ELR (cell line): ENCODE measurements at regions not wholly inside any gene's neighbourhood (a gene's known extent, or its start where the extent isn't known, plus 50 kb on each side); places are given as distances from the start of the nearest gene placed in this dataset.

Experiments used
- DNase-seq: peaks from one replicate; pipeline ENCODE4 v3.0.0-alpha.2; 2015; ENCODE audit warnings: low read depth

DNA sequence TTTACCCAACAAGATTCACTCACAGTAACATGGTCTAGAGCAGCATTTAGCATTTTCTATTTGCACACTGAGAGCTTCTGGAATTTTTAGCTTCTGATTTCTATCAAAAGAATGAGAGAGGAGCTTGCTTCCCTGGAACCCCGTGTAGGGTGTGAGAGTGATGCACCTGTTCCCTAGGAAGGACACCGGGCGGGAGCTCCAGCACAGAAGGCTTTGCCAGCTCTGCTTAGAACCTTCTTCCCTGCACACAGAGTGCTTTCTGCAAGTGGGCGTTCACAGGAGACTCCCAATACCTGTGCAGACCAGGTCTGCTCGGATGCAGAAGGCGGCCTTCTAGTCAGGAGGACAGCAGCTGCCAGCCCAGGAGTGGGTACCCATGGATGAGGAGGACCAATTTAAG lies 217.3 kb downstream of the TBXT start:
- no peak for DNase-seq

GRCh38 chr6:165949324-165949723 lies 218.3 kb downstream of the TBXT start:
- no peak for DNase-seq

DNA sequence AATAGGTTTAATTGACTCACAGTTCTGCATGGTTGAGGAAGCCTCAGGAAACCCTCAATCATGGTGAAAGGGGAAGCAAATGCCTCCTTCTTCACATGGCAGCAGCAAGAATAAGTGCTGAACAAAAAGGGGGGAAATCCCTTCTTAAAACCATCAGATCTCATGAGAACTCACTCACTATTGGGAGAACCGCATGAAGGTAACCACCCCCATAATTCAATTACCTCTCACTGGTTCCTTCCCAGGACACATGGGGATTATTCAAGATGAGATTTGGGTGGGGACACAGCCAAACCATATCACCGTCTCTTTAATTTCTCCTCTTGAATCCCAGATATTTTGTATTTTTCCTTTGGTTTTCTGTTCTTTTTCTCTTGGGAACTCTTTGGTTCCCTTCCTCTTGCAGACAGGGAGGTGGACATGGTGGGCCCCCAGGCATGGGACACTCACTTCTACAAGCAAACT lies 223.6 kb downstream of the TBXT start:
- DNase-seq: no peak

DNA sequence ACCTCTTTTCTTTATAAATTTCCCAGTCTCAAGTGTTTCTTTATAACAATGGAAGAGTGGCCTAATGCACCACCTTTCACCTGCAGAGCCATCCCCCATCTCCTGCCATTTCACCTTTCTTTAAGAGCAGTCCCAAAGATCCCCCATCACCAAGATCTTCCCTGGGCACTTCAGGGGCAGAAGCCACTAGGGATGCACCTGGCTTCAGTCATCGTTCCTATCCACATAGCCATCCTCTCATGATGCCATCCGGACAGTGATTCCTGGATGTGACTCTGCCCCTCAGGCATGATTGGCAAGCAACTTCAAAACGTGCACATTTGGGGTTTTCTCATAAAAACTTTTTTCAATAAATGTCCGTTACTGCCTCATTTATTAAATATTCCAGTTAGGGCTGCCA lies 225.9 kb downstream of the TBXT start:
- no peak for DNase-seq

DNA sequence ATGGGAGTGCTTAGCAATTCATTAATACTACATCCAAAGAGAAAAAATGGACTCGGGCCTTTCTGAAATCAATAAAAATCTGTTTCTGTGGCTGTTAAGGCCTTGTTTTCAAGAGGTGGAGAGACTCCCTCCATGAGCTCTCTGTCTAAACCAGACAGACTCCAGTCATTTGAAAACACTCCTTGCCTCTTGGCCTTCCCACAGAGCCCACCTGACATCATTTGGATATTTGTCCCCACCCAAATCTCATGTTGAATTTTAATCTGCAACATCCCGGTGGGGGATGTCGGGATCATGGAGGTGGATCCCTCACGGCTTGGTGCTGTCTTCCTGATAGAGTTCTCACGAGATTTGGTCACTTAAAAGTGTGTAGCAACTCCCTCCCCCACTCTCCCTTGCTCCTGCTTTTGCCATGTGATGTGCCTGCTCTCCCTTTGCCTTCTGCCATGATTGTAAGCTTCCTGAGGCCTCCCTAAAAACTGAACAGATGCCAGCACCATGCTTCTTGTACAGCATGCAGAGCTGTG lies 226.3 kb downstream of the TBXT start:
- no peak for DNase-seq

GRCh38 chr6:165940366-165940765 lies 227.3 kb downstream of the TBXT start:
- DNase-seq: no peak

DNA sequence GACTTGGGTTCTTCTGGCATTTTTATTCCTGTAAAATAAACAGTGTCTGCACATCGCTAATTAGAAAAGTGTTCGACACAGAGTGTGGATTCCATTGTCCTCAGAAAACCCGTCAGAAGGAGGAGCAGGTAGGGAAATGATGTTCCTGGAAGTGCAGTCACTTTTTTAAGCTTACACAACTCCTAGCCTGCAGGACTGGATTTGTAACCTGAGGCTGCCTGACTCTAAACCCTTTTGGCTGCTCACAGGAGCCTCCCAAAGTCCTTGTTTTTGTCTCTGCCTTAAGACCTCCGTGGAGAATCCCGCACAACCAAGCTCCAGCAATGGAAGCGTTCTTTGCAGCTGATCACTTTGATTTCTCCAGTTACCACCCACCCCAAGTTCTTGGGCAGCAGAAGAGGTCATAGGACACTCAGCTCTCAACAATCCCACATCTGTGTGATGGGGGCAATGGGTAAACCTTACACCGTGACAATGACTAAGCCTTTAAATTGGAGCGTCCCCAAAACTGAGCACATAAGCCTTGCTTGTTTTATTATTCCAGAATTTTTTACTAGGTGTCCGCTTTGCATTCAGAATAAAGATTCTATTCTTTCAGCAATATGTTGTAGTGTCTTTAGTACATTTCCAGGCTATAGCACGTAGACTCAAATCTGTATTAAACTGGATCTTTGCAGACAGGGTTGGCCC lies 227.9 kb downstream of the TBXT start:
- no peak for DNase-seq

GRCh38 chr6:165939047-165939446 lies 228.6 kb downstream of the TBXT start:
- DNase-seq: no peak

DNA sequence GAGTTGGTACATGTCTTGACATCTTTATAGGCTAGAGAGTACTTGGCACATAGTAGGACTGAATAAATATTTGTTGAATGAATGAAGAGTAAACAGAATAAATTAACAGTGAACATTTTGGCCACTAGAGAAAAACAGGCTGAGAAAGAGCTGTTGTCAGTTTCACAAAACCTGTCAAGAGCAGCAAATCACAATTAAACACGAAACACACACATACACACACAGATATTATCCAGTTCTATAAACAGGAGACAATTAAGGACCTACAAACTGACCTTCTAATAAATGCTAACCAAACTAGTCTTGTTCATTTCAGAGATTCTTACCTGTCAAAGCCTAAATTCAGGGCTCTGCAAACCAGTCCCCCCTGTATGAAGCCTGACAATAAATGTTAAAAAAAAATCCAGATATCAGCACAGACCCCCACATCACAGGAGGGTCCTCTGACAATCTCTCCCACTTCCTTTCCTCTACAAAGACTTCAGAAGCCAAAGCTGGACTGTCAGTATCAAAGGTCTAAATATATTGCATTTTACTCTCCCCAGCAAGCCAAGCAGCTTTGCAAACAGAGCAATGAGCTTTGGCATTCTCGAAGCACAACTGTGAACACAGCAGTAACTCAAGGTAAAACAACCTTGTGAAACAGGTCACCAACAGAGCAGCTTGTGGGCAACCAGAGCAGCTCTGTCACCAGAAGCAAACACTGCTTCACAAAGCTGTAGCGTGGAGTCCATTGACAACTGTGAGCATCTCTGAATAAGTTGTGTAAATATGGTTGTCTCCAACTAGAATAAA lies 229.9 kb downstream of the TBXT start:
- no peak for DNase-seq

- no peak for DNase-seq
Measured at GRCh38 chr6:165936660-165937059, 231.0 kb downstream of the TBXT start.

DNA sequence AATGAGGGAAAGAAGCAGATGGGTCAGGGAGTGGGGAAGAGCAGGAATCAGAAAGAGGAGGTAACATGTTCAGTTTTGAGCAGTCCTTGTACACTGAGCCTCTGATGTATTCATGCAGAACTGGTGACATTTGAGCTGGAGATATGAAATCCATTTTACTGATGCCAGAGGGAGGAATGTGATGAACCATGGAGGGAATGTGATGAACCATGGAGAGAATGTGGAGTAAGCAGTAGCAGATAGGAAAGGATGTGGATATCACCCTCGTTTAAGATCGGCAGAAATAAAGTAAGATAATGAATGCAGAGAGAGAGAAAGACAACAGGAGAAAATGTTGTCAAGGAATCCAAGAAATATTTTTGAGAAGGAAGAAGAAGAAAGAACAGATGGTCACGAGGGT lies 231.6 kb downstream of the TBXT start:
- DNase-seq: no peak

DNA sequence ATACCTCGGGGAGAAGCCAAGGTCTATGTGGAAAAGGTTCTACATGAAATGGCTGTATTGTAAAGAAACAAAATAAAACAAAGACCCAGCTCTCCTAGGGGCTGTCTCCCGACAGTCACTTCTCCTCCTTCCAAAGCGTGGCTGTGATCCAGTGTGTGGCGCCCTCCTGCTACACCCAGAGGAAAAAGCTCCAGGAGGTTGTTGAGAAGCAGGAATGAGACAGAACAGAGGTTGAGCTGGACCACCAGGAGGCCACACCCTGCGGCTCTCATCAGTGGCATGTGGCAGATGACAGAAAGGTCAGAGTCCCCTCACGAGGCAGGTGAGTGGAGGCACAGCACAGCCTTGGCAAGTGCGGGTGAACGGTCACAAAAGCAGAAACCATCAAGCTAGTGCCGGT lies 236.0 kb downstream of the TBXT start:
- no peak for DNase-seq

GRCh38 chr6:165930668-165931214 lies 236.9 kb downstream of the TBXT start:
- no peak for DNase-seq

- no peak for DNase-seq
Measured at GRCh38 chr6:165929607-165930006, 238.0 kb downstream of the TBXT start.

DNA sequence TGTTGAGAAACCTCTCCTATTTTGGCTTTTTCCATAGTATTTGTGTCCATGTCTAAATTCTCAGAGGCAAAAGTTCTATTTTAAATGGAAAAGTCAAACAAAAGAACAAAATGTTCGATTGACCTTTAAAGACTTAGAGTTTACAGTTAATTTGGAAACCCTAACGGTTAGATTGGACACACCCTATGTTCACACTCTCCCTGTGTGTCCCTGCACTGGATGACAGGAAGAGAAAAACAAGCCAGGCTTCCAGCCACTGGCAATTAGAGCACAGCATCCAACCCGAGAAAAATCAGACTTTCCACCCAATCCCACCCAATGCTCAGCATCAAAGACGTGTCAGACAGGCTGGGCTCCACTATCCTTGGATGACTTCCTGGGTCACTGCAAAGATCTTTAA lies 241.3 kb downstream of the TBXT start:
- no peak for DNase-seq

DNA sequence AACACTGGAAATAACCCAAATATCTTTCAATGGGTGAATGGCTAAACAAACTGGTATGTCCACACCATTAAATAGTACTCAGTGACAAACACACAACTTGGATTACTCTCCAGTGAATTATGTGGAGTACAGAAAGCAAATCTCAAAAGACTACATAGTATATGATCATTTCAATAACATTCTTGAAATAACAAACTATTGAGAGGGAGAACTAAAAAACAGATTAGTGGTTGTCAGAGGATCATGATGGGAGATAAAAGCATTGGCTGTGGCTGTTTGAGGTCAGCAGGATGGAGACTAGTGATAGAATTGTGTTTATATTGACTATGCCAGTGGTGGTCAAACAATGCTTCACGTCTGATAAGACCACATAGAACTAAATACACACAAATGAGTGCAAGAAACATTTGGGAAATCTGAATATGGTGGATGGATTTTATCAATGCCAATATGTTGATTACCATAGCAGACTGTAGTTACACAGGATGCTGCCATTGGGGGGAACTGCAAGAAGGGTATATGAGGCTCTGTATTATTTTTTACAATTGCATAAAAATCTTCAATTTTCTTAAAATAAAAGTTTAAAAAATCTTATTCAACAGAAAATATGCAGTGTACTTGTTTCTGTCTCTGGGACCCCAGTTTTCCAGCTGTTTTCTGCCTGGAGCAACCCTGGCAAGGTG lies 242.0 kb downstream of the TBXT start:
- no peak for DNase-seq

DNA sequence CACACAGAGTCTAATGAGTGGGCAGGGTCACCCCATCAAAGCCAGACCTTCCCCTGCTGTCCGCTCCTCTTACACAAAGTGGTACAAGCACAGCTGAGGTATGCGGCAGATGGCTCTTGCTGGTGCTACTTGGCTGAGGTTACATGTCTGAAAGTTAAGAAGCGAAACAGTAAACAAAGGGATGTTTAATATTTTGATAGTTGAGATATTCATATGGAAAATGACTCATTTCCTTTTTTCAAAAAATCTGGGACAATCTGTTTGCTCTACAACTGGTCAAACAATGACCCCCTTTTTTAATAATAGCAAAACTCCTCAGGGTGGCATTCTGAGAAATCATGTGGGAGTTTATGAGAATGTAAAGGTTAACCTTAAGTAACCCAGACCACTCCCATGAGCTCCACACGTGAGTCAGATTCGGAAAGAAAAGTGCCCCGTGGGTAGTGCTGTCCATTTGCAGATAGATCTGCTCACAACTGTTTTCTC lies 245.3 kb downstream of the TBXT start:
- peak; percentile 51 for DNase-seq

DNA sequence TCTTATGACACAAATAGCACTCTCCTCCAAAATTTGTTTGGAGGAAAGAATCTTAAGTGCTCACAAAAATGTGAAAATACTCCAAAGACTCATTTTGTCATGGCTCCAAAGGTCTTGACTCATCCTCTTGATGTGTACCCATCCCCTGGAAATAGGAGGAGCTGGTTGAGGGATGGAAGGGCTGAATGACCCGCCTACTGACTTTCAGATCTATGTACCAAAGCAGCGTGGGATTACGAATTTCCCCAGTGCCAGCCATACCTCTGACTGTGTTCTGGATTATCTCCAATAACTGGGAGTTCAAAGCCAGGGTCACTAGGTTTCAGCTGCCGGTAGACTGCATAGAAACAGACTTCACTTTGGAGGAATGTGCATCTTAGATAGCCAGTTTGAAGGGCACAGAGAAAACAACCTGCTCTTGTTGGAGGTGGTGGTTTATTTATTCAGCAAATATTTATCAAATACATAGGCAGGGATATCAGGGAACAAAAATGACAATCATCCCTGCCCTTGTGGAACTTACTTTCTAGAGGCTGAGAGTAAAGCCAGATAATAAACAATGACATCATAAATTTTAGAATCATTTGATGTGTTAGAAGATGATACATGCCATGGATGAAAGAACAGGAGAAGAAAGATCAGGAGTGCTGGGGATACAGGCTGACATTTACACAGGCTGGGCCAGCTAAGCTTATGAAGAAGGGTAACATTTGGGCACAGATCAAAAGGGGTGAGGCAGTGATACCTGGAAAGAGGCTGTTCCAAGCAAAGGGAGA lies 246.6 kb downstream of the TBXT start:
- peak; percentile 6 for DNase-seq

GRCh38 chr6:165917576-165917975 lies 250.1 kb downstream of the TBXT start:
- no peak for DNase-seq

DNA sequence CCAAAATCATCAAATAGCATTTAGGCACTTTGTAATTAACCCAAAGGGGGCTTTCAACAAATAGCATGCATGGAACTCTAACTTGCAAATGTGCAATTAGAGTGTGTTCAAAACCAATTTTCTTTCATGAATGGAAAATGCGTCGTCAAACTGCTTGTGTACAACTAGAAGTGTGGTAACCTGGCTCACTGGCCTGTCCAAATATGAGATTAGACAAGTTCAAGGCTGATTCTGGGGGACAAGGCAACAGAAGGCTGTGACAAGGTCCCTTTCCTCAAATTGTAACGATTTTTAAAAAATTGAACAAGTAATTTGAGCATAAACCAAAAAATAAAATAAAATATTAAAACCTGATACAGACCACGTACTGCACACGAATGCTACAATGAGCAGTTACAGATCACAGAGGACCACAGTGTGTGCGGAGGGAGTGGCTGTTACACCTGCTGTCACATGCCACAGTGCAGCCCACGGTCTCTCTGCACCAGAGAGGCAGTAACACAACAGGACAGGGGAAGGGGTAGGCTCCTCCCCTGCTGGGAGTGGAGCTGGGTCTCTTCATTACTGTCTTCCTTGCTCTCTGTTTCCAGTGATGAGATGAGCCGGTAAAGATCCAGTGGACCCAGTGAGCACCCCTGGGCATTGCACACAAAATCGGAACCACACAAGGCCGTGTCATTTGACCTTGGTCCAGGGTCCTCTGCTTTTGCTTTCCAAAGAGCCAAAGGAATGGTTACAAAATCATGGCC lies 252.2 kb upstream of the PDE10A start:
- DNase-seq: no peak
